GM12891 (cell line): ENCODE measurements at regions not wholly inside any gene's neighbourhood (a gene's known extent, or its start where the extent isn't known, plus 50 kb on each side); places are given as distances from the start of the nearest gene placed in this dataset.

ENCODE experiments used
- PAX5 ChIP-seq: IDR thresholded peaks from 2 replicates; pipeline ENCODE4 v1.6.1; 2011; ENCODE audit warnings: low read length, moderate library complexity, mild to moderate bottlenecking; ENCODE audit not compliant: insufficient read depth, severe bottlenecking
- POLR2A ChIP-seq: IDR thresholded peaks from 2 replicates; pipeline ENCODE4 v1.6.1; 2011; ENCODE audit warnings: low read depth, low read length, control low read depth
- POLR2AphosphoS5 ChIP-seq: IDR thresholded peaks from 2 replicates; pipeline ENCODE4 v1.6.1; 2011; ENCODE audit warnings: low read depth, low read length, control low read depth
- POU2F2 ChIP-seq: IDR thresholded peaks from 2 replicates; pipeline ENCODE4 v1.6.1; 2011; ENCODE audit warnings: low read depth, mild to moderate bottlenecking, control low read depth, low read length, moderate library complexity
- TAF1 ChIP-seq: IDR thresholded peaks from 2 replicates; pipeline ENCODE4 v1.6.1; 2011; ENCODE audit warnings: low read depth, low read length, control low read depth

DNA sequence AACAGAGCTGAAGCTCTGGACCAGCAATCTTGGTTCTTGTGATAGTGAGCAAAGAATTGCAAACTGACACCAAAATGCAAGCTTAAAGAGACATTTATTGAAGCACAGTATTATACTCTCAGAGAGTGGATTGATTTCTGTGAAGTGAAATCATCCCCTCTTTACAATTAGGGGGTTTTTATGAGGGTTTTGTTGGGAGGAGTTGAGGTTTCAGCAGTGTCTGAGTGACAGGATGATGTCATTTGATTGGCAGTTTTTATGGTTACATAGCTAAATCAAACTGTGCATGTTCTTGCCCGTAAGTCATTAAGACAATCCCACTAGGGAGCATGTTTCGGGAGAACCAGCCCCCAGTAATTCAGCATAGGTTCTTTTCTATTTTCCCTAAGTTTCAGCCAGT lies 1200.5 kb downstream of the SI start:
- no peak for TF ChIP-seq POLR2A
- TF ChIP-seq POLR2AphosphoS5, result no peak
- TF ChIP-seq TAF1, result no peak
- TF ChIP-seq POU2F2, result no peak
- no peak for TF ChIP-seq PAX5
